GM19035 (cell line): ENCODE measurements at regions not wholly inside any gene's neighbourhood (a gene's known extent, or its start where the extent isn't known, plus 50 kb on each side); places are given as distances from the start of the nearest gene placed in this dataset.
"Not testable (repeated sequence)": the region's sequence is repeated elsewhere in the genome, so short reads cannot be mapped to it uniquely, and the experiment has no call there.

Source experiments
- ATAC-seq: cut with Tn5 transposase; IDR thresholded peaks from one replicate; pipeline ENCODE4 v1.9.1; 2021; ENCODE audit not compliant: unreplicated experiment

DNA sequence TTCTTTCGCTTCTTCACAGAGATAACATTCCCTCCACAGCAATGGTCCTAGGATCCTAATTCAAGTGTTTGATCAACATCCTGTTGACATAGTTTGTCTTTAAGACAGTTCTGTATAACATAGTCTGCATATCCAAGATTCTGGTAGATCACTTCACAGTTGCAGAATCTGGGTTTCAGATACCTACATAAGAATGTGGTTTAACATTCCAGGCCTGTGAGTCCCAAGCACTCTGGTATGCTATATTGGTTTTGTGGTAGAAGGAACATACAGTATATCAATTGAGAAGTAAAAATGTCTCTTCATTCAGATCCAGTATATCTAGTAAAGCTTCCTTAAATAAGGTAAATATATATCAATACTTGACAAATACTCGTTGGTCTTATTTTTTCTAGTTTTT is 914.2 kb upstream of the CDH6 start:
- ATAC-seq: no peak

DNA sequence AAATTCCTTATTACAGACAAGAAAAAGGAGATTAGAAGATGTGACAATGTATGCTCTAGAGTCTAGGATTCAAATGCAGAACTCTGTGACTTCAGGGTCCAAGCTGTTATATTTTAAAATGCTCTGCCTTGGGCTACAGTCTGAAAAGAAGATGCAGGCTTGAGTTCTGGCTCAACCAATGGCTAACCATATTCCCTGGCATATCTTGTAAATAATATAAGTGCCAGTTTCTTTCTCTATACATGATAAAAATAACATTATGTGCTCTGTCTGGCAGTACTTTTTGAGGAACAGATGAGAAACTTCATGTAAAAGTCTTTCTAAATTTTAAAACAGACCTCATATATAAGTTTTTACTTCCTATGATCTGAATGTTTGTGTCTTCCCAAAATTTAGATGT is 926.5 kb upstream of the CDH6 start:
- ATAC-seq: no peak

DNA sequence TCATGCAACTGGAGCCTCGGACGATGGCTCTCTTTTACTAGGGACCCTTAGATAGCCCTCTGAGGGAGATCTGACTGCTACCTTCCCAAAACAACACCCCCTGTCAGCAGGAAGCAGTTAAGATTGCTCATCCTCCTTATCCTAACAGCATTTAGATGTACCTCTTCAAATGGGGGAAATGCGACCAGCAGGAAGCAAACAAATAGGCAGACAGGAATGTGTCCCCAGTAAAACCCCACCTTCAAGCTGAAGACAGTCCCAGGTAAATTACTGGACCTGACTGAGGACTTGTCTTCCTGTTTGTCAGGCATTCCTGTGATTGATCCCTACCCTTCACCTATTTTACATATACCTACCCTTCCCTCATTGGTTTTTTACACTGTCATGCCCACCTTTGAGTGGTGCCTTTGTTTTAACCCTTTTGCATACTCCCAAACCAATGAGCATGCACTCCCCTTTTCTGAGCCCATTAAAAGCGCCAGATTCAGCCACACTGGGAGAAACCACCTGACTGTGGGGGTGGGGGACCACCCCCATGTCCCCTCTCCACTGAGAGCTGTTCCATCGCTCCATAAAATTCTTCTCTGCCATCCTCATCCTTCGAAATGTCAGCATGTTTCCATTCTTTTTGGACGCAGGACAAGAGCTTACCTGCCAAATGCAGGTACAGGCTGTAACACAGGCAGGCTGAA is 954.0 kb upstream of the CDH6 start:
- ATAC-seq: no peak

DNA sequence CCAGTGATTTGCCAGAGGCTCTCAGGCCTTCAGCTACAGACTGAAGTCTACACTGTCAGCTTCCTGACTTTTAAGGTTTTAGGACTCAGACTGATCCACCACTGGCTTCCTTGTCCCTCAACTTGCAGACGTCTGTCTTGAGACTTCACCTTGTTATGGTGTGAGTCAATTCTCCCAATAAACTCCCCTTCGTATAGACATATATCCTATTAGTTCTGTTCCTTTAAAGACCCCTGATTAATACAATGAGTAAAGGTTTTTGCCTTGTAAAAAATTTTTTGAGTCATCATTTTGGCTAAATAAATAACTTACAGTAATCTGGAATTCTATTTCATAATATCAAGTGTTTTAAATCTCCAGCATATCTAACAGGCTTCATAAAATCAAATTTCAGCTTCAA is 956.3 kb upstream of the CDH6 start:
- no peak for ATAC-seq

DNA sequence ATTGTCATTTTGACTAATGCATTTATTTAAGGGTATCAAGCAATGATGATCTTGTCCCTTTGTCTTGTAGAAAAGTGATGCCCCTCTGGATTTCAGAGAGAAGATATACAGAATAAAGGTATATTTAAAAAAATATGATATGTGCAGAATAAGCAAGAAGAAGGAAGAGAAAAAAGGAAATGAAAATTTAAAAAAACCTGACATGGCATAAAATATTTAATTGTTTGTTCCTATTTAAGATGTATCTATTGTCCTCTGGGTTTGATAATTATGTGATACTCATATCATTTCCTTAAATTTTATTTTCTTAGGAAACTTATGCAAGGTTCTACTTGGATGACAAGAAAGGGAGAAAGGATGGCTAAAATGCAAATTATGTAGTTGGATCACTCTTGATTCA is 983.7 kb upstream of the CDH6 start:
- no peak for ATAC-seq

DNA sequence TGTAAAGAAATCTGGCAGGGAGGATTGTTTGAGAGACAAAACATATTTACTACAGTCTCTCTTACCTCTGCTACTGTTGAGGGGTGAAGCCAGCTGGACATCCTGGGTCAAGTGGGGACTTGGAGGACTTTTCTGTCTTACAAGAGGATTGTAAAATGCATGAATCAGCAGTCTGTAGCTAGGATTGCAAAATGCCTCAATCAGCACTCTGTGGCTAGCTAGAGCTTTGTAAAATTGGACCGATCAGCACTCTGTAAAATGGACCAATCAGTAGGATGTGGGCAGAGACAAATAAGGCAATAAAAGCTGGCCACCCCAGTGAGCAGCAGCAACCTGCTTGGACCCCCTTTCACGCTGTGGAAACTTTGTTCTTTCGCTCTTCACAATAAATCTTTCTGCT is 995.8 kb upstream of the CDH6 start:
- no peak for ATAC-seq

DNA sequence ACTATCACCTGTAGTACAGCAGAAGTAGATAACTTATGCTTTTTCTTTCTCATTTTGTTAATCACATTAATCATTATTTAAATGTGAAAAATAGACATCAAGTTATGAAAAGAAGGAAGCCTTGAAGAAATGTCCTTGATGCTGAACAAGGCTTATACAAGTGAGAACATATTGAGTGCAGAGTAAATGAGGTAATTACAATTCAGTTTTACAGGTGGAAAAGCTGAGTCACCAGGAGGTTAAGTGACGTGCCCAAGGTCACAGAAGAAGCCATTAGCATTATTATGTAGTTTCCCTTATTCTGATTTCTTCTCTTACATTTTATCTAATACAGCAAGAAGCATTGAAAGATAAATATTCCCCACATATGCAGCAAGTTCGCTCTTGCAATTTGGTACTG is 998.5 kb upstream of the CDH6 start:
- no peak for ATAC-seq

DNA sequence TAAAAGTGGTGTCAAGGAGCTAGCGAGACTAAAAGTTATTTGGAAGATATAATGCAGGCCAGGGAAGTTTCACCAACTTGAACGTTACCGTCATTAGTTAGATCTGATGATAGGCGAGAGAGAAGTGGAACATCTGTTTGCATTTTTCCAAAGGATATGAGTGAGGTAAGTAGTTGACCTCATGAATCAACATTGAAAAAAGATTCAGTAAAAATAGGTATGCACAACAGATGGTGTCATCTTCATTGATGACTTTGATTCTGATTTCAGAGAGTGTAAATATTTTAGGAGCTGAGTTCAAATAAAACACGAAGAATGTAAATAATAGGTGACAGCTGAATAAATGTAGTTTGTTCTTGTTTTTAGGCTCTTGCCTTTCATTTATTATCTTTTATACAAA is 998.9 kb upstream of the CDH6 start:
- ATAC-seq: no peak

DNA sequence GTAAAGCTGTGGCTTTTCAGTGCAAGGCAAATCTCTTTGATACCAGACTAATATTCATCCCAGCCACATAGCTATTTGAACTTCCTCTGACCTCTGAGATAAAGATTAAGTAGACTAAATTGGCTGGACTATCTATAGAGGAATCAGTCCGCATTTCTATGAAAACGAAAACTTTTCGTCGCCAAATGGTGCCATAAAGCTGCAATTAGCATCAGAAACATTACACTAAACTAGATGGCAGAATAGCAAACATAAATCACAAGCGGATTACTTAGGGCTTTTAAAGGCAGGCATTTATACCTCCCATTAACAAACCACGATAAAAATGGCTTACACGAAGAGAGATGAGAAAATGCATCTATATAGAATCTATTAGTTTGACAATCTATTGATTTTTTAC is 1009.7 kb upstream of the CDH6 start:
- no peak for ATAC-seq

DNA sequence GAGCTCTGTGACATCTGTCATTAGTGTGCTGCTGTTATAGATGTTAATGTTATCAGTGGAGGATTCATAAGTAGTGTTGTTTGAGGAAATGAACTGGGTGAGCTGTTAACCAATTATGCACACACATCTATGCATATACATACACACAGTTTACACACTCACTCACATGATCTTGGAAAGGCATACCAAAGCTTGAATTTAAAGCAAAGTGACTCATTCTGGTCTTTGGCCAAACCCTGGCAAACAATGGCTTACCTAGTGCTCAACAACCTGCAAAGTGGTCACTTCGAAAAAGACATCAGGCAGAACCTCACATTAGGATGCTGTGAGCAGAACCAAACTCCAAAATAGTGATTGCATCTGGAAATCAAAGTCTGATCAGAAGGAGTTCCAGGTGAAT is 1037.3 kb upstream of the CDH6 start:
- ATAC-seq: no peak

DNA sequence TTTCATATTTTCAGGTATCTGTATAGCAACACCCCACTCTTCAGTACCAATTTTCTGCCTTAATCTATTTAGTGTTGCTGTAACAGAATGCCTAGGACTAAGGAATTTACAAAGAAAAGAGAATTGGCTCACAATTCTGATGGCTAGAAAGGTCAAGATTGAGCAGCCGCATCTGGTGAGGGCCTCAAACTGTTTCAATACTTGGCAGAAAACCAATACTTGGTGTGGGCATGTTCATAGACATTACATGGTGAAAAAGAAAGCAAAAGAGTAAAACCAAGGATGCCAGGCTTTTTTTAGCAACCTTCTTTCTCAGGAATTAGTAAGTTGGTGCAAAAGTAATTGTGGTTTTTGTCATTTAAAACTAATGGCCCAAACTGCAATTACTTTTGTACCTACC is 1041.1 kb upstream of the CDH6 start:
- ATAC-seq: no peak

DNA sequence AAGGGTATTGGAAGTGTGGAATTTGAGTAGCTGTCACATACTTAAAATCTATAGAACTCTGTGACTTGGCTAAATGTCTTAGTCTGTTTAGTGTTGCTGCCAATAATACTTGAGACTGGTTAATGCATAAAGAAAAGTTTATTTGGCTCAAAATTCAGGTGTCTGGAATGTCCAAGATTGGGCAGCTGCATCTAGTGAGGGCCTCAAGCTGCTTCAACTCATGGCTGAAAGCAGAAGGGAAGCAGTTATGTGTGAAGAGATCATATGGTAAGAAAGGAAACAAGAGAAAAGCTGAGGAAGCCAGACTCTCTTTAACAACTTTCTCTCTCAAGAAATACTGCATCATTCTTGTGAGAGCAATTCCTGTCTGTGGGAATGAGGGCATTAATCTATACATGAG is 1043.3 kb upstream of the CDH6 start:
- no peak for ATAC-seq

DNA sequence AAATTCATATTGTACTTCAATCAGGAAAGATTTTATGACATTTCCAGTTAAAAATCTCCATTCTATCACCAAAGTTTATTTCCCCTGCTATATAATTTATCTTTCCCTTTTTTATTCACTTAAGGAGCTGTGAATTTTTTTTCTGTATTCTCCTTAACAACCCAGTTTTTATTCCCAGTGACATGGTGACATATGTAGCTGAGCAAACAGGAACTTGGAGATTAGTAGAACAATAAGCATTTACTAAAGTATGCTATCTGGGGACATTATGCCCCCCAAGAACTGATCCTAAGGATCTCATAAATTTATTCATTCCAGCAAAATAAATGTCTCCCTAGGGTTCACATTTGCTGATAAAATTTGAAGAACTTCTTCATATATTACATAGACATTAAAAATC is 1044.0 kb upstream of the CDH6 start:
- no peak for ATAC-seq

DNA sequence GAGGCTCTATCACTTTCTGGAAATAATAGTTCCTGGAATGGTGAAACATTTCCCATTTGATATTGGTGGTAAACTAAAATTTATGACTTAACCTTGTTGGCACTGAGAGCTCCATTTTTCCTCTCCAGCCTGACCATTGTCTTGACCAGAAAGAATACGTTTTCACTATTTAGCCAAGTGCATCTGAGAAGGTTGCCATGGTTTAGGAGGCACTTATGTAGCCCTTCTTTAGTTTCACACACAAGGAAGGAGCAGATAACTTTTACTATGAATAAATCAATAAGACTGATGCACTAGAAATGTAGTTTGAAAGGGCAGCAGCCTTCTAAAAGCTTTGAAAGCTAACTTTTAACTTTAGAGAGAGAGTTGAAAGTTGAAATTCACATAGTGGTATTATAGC is 1045.5 kb upstream of the CDH6 start:
- ATAC-seq: no peak

DNA sequence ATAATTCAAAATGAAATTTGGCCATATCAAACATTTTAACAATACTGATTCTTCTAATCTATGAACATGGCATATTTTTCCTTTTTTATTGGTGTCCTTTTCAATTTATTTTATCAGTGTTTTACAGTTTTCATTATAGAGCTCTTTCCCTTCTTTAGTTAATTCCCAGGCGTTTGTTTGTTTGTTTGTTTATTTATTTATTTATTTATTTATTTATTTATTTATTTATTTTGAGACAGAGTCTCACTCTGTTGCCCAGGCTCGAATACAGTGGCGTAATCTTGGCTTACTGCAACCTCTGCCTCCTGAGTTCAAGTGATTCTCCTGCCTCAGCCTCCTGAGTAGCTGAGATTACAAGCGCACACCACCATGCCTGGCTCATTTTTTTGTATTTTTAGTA is 1049.4 kb upstream of the CDH6 start:
- ATAC-seq: not testable (repeated sequence)

DNA sequence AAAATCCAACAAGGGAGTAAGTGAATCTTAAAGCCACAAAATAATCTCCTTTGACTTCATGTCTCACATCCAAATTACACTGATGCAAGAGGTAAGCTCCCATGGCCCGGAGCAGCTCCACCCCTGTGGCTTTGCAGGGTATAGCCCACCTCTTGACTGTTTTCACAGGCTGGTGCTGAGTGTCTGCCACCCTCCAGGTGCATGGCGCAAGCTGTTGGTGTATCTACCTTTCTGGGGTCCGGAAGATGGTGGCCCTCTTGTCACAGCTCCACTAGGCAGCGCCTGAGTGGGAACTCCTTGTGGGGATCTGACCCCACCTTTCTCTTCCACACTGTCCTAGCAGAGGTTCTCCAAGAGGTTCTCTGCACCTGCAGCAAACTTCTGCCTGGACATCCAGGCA is 1051.1 kb upstream of the CDH6 start:
- no peak for ATAC-seq

DNA sequence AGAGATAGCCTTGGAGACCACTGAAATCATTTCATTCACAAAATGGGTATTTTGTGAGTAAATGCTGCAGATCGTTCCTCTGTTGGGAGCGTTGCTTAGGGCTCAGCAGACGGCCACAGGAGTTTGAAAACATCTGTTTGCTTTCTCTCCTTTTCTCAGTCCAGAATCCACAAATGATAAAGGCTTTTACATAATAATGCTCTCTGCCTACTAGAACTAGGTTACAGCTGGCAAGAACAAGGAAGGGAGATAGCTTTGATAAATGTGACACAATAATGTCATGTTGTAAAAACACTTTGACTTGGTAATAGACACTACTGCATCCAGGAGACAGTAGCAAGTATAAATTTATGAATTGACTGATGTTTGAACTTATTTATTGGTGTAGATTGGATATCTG is 1072.4 kb upstream of the CDH6 start:
- ATAC-seq: no peak

DNA sequence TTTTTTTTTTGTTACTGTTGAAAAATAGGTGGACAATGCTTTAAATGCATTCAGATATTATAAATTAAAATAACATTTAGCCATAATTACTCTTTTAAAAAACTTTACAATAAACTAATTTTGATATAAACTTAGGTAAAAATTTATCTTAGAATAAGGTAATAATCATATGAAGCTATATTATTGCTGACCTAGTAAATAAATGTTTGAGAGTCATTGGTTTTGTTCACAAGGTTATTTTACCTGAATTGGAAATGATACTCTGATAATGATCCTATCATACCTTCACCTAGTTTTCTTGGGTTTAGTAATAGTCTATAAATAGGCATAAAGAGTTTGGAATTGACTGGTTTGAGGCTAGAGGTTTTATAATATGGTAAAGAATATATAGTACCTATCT is 1076.4 kb upstream of the CDH6 start:
- no peak for ATAC-seq

DNA sequence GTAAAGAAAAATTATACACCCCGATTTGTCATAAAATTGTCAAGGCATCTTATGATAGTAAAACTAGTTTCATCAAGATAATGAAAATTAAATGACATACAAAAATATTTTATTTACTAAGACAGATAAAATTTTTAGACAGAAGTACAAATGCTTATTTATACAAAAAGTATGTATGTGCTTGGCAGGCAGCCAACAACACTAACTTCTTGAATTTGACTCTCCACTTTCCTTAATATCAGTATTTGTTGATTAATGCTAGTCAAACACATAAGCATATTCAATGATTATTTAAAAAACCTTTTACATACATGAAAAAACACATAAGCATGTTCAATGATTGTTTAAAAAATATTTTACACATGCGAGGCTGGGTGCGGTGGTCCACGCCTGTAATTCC is 1079.9 kb upstream of the CDH6 start:
- ATAC-seq: no peak

DNA sequence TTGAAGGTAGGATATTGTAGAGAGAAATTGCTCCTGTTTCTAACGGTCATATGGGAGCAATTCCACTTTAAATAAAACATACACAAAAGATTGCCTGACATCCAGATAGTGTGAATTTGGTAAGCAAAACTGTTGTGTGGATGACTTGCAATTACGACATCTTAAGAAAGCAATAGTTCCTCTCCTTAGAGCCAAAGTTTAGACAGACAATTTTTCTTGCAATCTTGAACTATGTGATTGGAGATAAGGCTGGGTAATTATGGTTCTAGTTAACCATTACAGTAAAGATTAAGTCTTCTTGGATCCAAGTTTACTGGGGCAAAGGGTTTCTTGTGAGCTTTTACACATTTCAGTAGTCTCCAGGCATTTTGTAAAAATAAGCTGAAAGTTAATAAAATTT is 1080.6 kb upstream of the CDH6 start:
- no peak for ATAC-seq

DNA sequence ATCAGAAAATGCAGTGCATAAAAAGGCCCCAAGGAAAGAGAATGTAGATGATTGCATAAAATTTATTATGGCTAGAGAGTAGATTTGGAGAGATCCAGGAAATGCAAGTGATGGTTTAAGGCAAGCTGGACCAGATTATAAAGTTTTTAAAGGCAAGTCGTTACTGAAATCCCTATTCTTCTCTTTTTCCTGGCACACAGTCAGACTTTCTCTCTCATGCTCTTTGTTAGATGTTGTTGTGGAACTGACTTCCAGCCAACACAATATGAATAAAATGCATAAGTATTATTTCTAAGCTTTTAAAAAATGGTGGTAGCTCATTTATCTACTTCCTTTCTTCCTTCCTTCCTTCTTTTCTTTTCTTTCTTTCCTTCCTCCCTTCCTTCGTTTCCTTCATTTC is 1085.4 kb upstream of the CDH6 start:
- ATAC-seq: no peak

DNA sequence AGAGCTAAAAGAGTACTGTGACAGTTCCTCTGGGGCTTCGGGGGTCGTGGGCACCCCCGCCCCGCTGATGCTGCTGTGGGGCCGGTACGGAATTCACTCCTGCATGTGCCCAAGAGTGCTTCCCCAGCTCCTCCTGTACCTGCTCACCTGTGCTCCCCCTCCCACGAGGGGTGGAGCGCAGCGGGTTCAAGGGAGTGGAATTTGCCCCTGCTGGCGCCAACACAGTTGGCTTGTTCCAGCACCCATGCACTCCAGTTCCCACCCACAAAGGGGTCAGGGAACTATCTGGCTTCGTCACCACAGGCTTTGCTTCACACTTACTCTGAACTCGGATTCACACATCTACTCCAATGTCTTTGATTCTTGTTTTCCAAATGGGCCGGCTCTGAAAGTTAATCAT is 1086.9 kb upstream of the CDH6 start:
- ATAC-seq: no peak

DNA sequence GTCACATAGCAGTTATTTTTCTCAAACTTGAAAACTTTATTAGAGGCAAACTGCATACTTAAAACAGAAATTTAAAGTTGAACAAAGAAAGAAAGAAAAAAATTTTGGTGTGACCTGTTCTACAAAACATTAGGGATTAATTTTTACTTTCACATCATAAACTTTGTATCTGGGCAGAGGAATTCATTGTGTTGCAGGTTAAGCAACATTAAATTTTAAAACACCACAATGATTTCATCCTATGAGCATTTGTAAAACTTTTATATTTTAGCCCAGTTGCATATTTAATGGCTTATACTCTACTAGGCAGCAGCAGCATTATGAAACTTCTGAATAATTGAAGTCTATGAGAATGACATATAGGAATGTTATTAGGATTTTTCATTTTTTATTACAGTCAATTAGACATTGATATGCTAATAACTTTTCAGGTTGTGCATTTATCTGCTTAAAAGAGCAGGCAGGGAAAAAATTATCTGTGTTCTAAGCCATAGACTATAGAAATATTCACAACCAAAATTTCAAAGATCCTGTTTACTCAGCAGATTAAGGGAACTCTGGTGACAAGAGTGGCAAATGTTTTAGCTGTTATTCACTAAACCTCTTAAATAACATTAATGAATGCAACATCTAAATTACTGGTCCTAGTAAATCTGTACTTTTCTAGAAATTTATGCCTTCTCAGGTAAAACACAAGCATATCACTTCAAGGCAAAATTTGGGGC is 1088.5 kb upstream of the CDH6 start:
- no peak for ATAC-seq
